Fibroblast of skin of scalp (primary cell): ENCODE measurements at regions not wholly inside any gene's neighbourhood (a gene's known extent, or its start where the extent isn't known, plus 50 kb on each side); places are given as distances from the start of the nearest gene placed in this dataset.

Experiments used
- DNase-seq: peaks from one replicate; pipeline ENCODE4 v3.0.0-alpha.2; 2013

- DNase-seq, result peak; percentile 4
Observed at GRCh38 chr20:9981829-9982228, 53.0 kb upstream of the ANKEF1 start.

GRCh38 chr20:9978397-9979004 is 56.3 kb upstream of the ANKEF1 start:
- peak; percentile 91 for DNase-seq

- DNase-seq, result no peak
Observed at GRCh38 chr20:9977629-9978028, 57.2 kb upstream of the ANKEF1 start.

GRCh38 chr20:9974324-9974723 is 60.5 kb upstream of the ANKEF1 start:
- DNase-seq, result no peak

GRCh38 chr20:9971746-9972145 is 63.0 kb upstream of the ANKEF1 start:
- no peak for DNase-seq

GRCh38 chr20:9969626-9970025 is 65.2 kb upstream of the ANKEF1 start:
- DNase-seq, result no peak

GRCh38 chr20:9968015-9968414 is 66.8 kb upstream of the ANKEF1 start:
- DNase-seq, result no peak

- DNase-seq, result peak; percentile 4
Observed at GRCh38 chr20:9966966-9967365, 67.8 kb upstream of the ANKEF1 start.

- no peak for DNase-seq
Observed at GRCh38 chr20:9963029-9963428, 71.8 kb upstream of the ANKEF1 start.

GRCh38 chr20:9958693-9959092 is 76.1 kb upstream of the ANKEF1 start:
- no peak for DNase-seq

GRCh38 chr20:9955646-9956045 is 79.1 kb upstream of the ANKEF1 start:
- DNase-seq, result no peak

GRCh38 chr20:9949563-9949962 is 85.2 kb upstream of the ANKEF1 start:
- no peak for DNase-seq

- DNase-seq, result peak; percentile 6
Observed at GRCh38 chr20:9945408-9945807, 89.4 kb upstream of the ANKEF1 start.

- no peak for DNase-seq
Observed at GRCh38 chr20:9942736-9943135, 92.1 kb upstream of the ANKEF1 start.

GRCh38 chr20:9940329-9940728 is 94.5 kb upstream of the ANKEF1 start:
- no peak for DNase-seq

GRCh38 chr20:9939231-9939630 is 95.6 kb upstream of the ANKEF1 start:
- DNase-seq, result no peak

GRCh38 chr20:9935285-9935684 is 96.4 kb upstream of the PAK5 start:
- no peak for DNase-seq

GRCh38 chr20:9930142-9930541 is 91.3 kb upstream of the PAK5 start:
- no peak for DNase-seq

- no peak for DNase-seq
Observed at GRCh38 chr20:9928955-9929354, 90.1 kb upstream of the PAK5 start.

GRCh38 chr20:9928281-9928737 is 89.4 kb upstream of the PAK5 start:
- no peak for DNase-seq

- no peak for DNase-seq
Observed at GRCh38 chr20:9927224-9927623, 88.3 kb upstream of the PAK5 start.

- DNase-seq, result no peak
Observed at GRCh38 chr20:9926476-9926875, 87.6 kb upstream of the PAK5 start.

GRCh38 chr20:9926007-9926406 is 87.1 kb upstream of the PAK5 start:
- no peak for DNase-seq

- no peak for DNase-seq
Observed at GRCh38 chr20:9923648-9924047, 84.8 kb upstream of the PAK5 start.

- no peak for DNase-seq
Observed at GRCh38 chr20:9920866-9921265, 82.0 kb upstream of the PAK5 start.
